Sciatic nerve (tissue), 2 donors: ENCODE measurements at regions not wholly inside any gene's neighbourhood (a gene's known extent, or its start where the extent isn't known, plus 50 kb on each side); places are given as distances from the start of the nearest gene placed in this dataset.
A peak's percentile ranks its signal among the peaks of the same experiment; 100 is the strongest.
"Not testable (repeated sequence)": the region's sequence is repeated elsewhere in the genome, so short reads cannot be mapped to it uniquely, and the experiment has no call there.

Experiments
- ATAC-seq: fragments of 200-7000 bp; cut with Tn5 transposase; one replicate; pipeline ENCODE4 v1.9.1; 2020; ENCODE audit warnings: mild to moderate bottlenecking, moderate library complexity
- DNase-seq: peaks from one replicate; pipeline ENCODE4 v3.0.0-alpha.2; 2020; ENCODE audit warnings: low spot score
- intact Hi-C: fragments of 100-400 bp; cut with DNase I; formaldehyde crosslinking; loops from one replicate; pipeline ENCODE4 v1.14.2; 2022
- donor health status: DM: no; HTN: no; CAD: no.
- donor health status: DM: no; HTN: no; CAD: no.

DNA sequence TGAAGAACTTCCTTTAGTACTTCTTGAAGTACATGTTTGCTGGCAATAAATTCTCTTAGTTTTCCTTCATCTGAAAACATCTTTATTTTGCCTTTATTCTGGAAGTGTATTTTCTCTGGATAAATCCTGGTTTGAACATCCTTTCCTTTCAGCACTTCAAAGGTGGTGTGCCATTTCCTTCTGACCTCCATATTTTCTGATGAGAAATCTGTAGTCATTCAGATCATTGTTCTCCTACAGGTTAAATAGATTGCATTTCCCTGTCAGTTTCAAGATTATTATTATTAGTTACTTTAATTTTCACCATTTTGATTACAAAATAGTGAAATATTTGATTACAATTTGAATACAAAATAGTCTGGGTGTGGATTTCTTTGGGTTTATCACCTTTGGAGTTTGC lies 134.5 kb downstream of the CDH26 start:
- no peak for ATAC-seq
- intact Hi-C loops: no loop called here
- DNase-seq: no peak

DNA sequence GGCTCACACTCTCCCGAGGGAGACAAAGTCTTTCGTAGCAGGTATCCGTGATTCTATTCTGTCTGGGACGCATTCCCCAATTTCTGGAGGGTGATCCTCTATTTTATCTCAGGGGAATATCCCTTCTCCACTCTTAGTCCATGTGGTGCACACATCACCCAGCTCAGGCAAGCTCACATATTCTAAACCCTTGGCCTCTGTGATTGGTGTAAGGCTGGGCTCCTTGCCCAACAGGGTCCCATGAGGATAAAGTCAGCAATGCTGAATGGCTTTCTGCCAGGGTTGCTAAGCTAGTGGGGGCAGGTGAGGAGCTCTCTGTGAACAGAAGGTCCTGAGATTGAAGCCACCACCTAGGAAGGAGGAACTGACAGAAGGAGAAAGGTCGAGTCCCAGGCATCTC lies 137.2 kb downstream of the CDH26 start:
- intact Hi-C loops: no loop called here
- ATAC-seq: peak; percentile 46
- DNase-seq: no peak

- ATAC-seq: no peak
- intact Hi-C loops: no loop called here
- no peak for DNase-seq
Observed at GRCh38 chr20:60096166-60096565, 137.9 kb downstream of the CDH26 start.

- DNase-seq: no peak
- ATAC-seq: no peak
- intact Hi-C loops: no loop called here
Observed at GRCh38 chr20:60097285-60097684, 139.1 kb downstream of the CDH26 start.

GRCh38 chr20:60100780-60101179 lies 142.6 kb downstream of the CDH26 start:
- DNase-seq (no peak), ATAC-seq (no peak)
- intact Hi-C loops: no loop called here

- ATAC-seq: no peak
- intact Hi-C loops: no loop called here
Observed at GRCh38 chr20:60101201-60101890, 143.1 kb downstream of the CDH26 start.

GRCh38 chr20:60101891-60102281 lies 143.7 kb downstream of the CDH26 start:
- no peak for ATAC-seq
- intact Hi-C loops: no loop called here
- DNase-seq: no peak

More at GRCh38 chr20:60101201-60101890, 143.1 kb downstream of the CDH26 start:
- no peak for DNase-seq

DNA sequence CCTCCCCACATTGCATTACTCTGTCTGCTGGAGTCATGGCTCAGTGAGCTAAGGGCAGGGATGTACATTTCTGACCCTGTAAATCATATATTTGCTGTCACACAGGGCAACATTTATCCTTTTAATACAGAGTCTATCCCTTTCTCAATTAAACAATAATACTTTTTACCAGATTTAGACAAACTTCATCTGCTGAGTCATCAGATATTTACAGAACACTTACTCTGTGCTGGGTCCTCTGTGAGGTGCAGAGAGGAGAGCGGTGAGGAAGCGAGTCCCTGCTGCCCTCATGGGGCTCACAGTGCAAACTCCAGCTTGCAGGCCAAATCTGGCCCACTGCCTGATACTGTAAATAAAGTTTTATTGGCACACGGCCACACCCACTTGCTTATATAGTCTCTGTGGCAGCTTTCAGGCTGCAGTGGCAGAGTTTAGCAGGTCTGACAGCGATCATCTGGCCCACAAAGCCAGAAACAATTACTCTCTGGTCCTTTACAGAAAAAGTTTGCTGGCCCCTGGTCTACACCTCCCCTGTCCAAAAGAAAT lies 144.5 kb downstream of the CDH26 start:
- DNase-seq (no peak), ATAC-seq (no peak)
- intact Hi-C loops: no loop called here

GRCh38 chr20:60104993-60105803 lies 147.0 kb downstream of the CDH26 start:
- ATAC-seq (no peak), DNase-seq (no peak)
- intact Hi-C loops: no loop called here

DNA sequence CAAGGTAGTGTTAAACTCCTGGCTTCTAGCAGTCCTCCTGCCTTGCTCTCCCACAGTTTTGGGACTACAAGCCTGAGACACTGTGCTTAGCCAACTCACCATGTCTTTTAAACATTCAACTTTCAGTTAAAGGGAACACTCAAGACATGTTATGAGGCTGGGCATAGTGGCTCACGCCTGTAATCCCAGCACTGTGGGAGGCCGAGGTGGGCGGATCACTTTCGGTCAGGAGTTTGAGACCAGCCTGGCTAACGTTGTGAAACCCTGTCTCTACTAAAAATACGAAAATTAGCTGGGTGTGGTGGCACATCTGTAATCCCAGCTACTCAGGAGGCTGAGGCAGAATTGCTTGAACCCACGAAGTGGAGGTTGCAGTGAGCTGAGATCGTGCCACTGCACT lies 148.0 kb downstream of the CDH26 start:
- intact Hi-C loops, DNase-seq, ATAC-seq: not testable (repeated sequence)

- intact Hi-C loops: no loop called here
- DNase-seq: no peak
- ATAC-seq: no peak
Observed at GRCh38 chr20:60107621-60108390, 149.6 kb downstream of the CDH26 start.

- intact Hi-C loops: no loop called here
- no peak for ATAC-seq
- DNase-seq: no peak
Observed at GRCh38 chr20:60108397-60108796, 150.2 kb downstream of the CDH26 start.

DNA sequence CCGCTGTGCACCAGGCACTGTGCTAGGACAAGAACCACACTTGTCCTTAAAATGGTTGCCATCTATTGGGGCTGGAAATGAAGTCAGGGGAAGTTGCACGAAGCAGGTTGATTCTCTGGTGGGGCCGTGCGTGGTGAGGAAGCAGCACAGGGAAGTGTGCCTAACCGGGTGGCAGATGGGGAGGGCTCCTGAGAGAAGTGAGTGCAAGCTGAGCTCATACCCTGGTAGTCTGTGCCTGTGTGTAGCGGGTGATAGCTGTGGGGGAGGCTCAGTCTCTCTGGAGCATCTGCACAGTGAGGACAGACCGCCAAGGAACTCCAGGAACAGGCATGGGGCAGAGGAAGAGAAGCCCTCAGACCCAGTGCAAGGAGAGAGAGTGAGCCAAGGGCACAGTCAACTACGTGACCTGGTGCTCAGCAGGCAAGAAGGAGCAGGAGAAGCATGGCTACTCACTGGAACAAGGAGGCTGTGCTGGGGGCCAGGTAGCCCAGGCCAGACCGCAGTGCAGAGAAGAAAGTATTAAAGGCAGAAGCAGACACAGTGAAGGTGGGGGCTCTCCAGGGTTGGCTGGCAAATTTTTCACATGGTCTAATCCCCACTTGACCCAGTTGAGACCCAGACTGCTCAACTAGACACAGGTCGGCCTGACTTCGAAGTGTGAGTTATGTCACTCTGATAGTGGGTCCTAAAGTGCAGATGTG lies 155.0 kb downstream of the CDH26 start:
- intact Hi-C loops: no loop called here
- no peak for ATAC-seq
- no peak for DNase-seq

- no peak for ATAC-seq
- DNase-seq: no peak
- intact Hi-C loops: no loop called here
Observed at GRCh38 chr20:60113771-60114170, 155.5 kb downstream of the CDH26 start.

DNA sequence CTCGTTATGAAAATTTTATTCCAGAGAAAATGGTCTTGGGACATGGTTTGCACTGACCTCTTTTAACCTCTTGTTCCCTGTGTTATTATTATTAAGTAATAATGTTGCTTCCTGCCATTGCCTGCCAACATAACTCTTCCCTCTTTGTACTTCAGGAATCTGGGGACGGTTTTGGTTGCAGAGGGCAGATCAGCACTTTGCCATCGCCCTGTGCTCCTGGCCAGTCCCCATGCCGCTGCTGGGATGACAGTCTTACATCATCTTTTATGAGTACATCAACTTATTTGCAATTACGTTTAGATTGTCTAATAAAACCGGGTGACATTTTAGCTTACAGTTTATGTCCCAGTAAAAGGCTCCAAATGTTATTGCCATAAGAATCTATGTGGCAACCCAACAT lies 157.2 kb downstream of the CDH26 start:
- intact Hi-C loops: no loop called here
- DNase-seq (no peak), ATAC-seq (peak; percentile 87)

DNA sequence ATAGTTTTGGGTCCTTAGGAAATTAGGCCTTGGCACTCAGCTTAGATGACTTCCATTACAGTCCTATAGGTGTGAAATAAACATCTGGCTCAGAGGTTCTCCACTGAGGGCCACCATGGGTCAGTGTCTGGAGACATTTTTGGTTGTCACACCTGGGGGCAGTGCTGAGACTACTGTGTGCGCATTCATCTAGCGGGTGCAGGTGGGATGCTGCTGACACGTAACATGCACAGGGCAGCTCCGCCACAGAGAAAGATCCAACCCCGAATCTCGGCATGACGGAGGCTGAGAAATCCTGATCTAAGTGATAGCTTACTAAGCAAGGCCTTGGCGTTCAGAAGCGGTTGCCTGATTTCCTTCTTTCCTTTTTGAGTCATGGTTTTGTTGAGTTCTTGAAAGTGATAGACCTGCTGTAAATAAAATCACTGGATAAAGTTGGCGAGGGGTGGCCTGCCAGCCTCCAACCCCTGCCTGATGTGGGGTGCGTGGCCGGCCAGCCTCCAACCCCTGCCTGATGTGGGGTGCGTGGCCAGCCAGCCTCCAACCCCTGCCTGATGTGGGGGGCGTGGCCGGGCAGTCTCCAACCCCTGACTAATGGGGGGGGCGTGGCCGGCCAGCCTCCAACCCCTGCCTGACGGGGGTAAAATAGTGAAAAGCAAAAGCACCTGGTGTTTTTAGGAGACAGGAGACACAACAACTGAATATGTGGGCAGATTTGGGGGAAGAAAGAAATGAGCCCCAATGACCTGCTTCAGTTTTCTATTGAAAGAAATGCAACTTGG lies 158.1 kb downstream of the CDH26 start:
- intact Hi-C loops: no loop called here
- DNase-seq: no peak
- ATAC-seq: no peak

DNA sequence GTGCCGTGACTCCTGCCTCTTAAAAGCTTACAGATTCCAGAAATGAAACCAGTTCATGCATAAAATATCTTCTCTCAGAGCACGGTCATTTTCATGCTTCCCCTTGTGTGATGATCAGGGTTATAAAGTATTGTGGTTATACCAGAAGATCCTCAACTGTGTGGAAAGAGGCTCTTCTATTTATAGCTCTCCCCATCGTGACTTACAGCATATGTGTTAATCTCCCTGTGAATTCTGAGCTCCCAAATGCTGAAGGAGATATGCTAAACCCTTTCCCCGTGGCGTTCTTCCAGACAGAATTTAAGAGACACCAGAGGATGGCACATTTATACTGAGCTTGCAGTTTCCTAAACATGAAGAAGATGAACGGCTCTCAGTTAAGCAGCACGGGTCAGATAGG lies 158.8 kb downstream of the CDH26 start:
- no peak for DNase-seq
- ATAC-seq: peak; percentile 14
- intact Hi-C loops: no loop called here

DNA sequence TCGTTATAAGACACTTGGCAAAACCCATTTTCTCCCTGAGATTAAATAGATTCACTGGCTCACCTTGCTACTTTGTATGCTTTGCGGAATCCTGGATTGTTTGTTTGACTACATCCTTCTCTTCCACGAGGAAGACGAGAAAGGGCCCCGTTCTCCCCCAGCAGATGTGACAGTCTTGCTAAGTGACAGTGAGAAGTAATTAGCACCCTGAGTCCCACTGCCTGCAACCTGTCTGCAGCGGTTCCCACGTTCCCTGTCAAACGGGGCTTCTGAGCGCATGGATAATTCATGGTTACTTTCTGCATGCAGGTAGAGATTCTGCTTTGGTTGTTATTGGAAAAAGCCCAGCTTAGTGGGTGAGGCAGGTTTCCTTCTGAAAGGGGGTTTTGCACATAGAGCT lies 163.7 kb downstream of the CDH26 start:
- no peak for ATAC-seq
- intact Hi-C loops: no loop called here
- no peak for DNase-seq
